SK-N-SH (cell line): ENCODE measurements at regions not wholly inside any gene's neighbourhood (a gene's known extent, or its start where the extent isn't known, plus 50 kb on each side); places are given as distances from the start of the nearest gene placed in this dataset.

Experiments used
- CTCF ChIA-PET: fragments of 300-600, 350-600 bp; formaldehyde crosslinking; extraction: SDS; loops from one replicate; lab custom pipeline; 2021; lab: Yijun Ruan, JAX
- POLR2A ChIA-PET: fragments of 350-600 bp; sonication (Branson Sonifier 250); formaldehyde crosslinking; extraction: SDS; loops from one replicate; lab custom pipeline; 2020; ENCODE audit warnings: antibody characterized with exemption, inconsistent platforms; lab: Yijun Ruan, JAX
- DNase-seq: peaks from one replicate; pipeline ENCODE4 v3.0.0; 2012
- H2AFZ ChIP-seq: fragments of 200-600 bp; sonication (generic); 2 replicates; pipeline ENCODE4 v1.8.1; 2016; ENCODE audit warnings: antibody characterized with exemption, mild to moderate bottlenecking, low read depth
- H3F3A ChIP-seq: fragments of 200-600 bp; sonication (generic); replicated peaks from 2 replicates; pipeline ENCODE3; 2016; ENCODE audit warnings: antibody characterized with exemption, mild to moderate bottlenecking; ENCODE audit not compliant: insufficient read depth
- H3K27ac ChIP-seq, 2 experiments: fragments of 200-500 bp in 1 of 2; fragments of 200-600 bp in 1 of 2; sonication (Bioruptor generic) in 1 of 2; sonication (generic), shearing (Covaris generic) in 1 of 2; 2 replicates each; pipeline versions ENCODE4 v1.5.1 to v1.6.1; 2014 to 2016; ENCODE audit warnings: low read depth in 2 of 2, inconsistent platforms in 1 of 2, low read length in 1 of 2, mild to moderate bottlenecking in 1 of 2, mixed read lengths in 1 of 2
- H3K27me3 ChIP-seq: fragments of 200-600 bp; sonication (generic), shearing (Covaris generic); 2 replicates; pipeline ENCODE4 v1.6.1; 2016; ENCODE audit warnings: mixed run types; ENCODE audit not compliant: insufficient read depth
- H3K36me3 ChIP-seq, 2 experiments: fragments of 200-500 bp in 1 of 2; fragments of 200-600 bp in 1 of 2; sonication (Bioruptor generic) in 1 of 2; sonication (generic) in 1 of 2; replicated peaks in 1 of 2; 2 replicates each; pipeline versions ENCODE3 to v1.5.1; 2014 to 2016; ENCODE audit warnings: low read length in 1 of 2, mild to moderate bottlenecking in 1 of 2; ENCODE audit not compliant: insufficient read depth in 2 of 2, control insufficient read depth in 1 of 2
- H3K4me1 ChIP-seq, 2 experiments: fragments of 200-500 bp in 1 of 2; fragments of 200-600 bp in 1 of 2; sonication (Bioruptor generic) in 1 of 2; sonication (generic), shearing (Covaris generic) in 1 of 2; 2 replicates each; pipeline versions ENCODE4 v1.5.1 to v1.6.1; 2014 to 2016; ENCODE audit warnings: low read depth in 1 of 2, low read length in 1 of 2, mixed run types in 1 of 2; ENCODE audit not compliant: insufficient read depth in 2 of 2, control insufficient read depth in 1 of 2
- H3K4me2 ChIP-seq: fragments of 200-600 bp; sonication (generic), shearing (Covaris generic); 2 replicates; pipeline ENCODE4 v1.6.1; 2017; ENCODE audit warnings: mixed run types
- H3K4me3 ChIP-seq, 2 experiments: fragments of 200-500 bp in 1 of 2; fragments of 200-600 bp in 1 of 2; sonication (Bioruptor generic) in 1 of 2; sonication (generic), shearing (Covaris generic) in 1 of 2; 2 replicates each; pipeline versions ENCODE4 v1.5.1 to v1.8.1; 2014 to 2016; ENCODE audit warnings: low read depth in 2 of 2, inconsistent platforms in 1 of 2, low read length in 1 of 2, mild to moderate bottlenecking in 1 of 2, mixed read lengths in 1 of 2, moderate library complexity in 1 of 2
- H3K79me2 ChIP-seq: fragments of 200-600 bp; sonication (generic); 2 replicates; pipeline ENCODE4 v1.8.1; 2017; ENCODE audit warnings: mild to moderate bottlenecking; ENCODE audit not compliant: insufficient read depth
- H3K9ac ChIP-seq: fragments of 200-600 bp; sonication (generic); 2 replicates; pipeline ENCODE4 v1.6.1; 2017; ENCODE audit warnings: mixed run types
- H3K9me2 ChIP-seq: fragments of 200-600 bp; sonication (generic); 2 replicates; pipeline ENCODE4 v1.6.1; 2017; ENCODE audit warnings: mixed run types
- H3K9me3 ChIP-seq: fragments of 200-600 bp; sonication (generic); 2 replicates; pipeline ENCODE4 v1.6.1; 2017; ENCODE audit warnings: mixed run types, mild to moderate bottlenecking, moderate library complexity
- H4K20me1 ChIP-seq: fragments of 200-600 bp; sonication (generic); 2 replicates; pipeline ENCODE4 v1.6.1; 2017; ENCODE audit warnings: mild to moderate bottlenecking, mixed run types; ENCODE audit not compliant: insufficient read depth
- CHD2 ChIP-seq: fragments of 150-350 bp; IDR thresholded peaks from 2 replicates; pipeline ENCODE4 v1.6.1; 2018; ENCODE audit warnings: low read length; ENCODE audit not compliant: partially characterized antibody
- ELF1 ChIP-seq: IDR thresholded peaks from 2 replicates; pipeline ENCODE4 v1.4.0; 2012
- EP300 ChIP-seq, 2 experiments: IDR thresholded peaks; 2 replicates each; pipeline versions ENCODE4 v1.4.0 to v1.6.1; 2012; ENCODE audit warnings: borderline replicate concordance in 1 of 2, low read depth in 1 of 2, low read length in 1 of 2
- GATA2 ChIP-seq: sonication (generic); formaldehyde crosslinking; IDR thresholded peaks from 2 replicates; pipeline ENCODE4 v1.5.0; 2020; ENCODE audit warnings: mild to moderate bottlenecking, missing genetic modification reagents
- IRF3 ChIP-seq: fragments of 150-350 bp; IDR thresholded peaks from 2 replicates; pipeline ENCODE4 v1.6.1; 2016; ENCODE audit warnings: mild to moderate bottlenecking, low read depth, low read length
- JUND ChIP-seq: IDR thresholded peaks from 2 replicates; pipeline ENCODE4 v1.4.0; 2012
- MXI1 ChIP-seq: IDR thresholded peaks from 2 replicates; pipeline ENCODE4 v1.6.1; 2012; ENCODE audit warnings: mild to moderate bottlenecking, low read depth, low read length, improper control_type of control experiment
- NFIC ChIP-seq: IDR thresholded peaks from 2 replicates; pipeline ENCODE4 v1.4.0; 2012; ENCODE audit warnings: borderline replicate concordance
- NRF1 ChIP-seq: IDR thresholded peaks from 2 replicates; pipeline ENCODE4 v1.6.1; 2012; ENCODE audit warnings: low read depth, mild to moderate bottlenecking, low read length
- RAD21 ChIP-seq: IDR thresholded peaks from 2 replicates; pipeline ENCODE4 v1.6.1; 2012; ENCODE audit warnings: mild to moderate bottlenecking, low read length
- RFX5 ChIP-seq: IDR thresholded peaks from 2 replicates; pipeline ENCODE4 v1.6.1; 2012; ENCODE audit warnings: mild to moderate bottlenecking, improper control_type of control experiment, low read length
- RXRA ChIP-seq: IDR thresholded peaks from 2 replicates; pipeline ENCODE4 v1.4.0; 2012; ENCODE audit warnings: low read depth, mild to moderate bottlenecking, borderline replicate concordance
- SIN3A ChIP-seq: IDR thresholded peaks from 2 replicates; pipeline ENCODE4 v1.6.1; 2012; ENCODE audit warnings: low read depth, mild to moderate bottlenecking, low read length, moderate library complexity, borderline replicate concordance
- SMC3 ChIP-seq: IDR thresholded peaks from 2 replicates; pipeline ENCODE4 v1.6.1; 2012; ENCODE audit warnings: low read depth, low read length, improper control_type of control experiment
- YY1 ChIP-seq: IDR thresholded peaks from 2 replicates; pipeline ENCODE4 v1.4.0; 2012; ENCODE audit warnings: low read depth, mild to moderate bottlenecking
- WGBS: methylation state at CpG from one replicate; pipeline ENCODE4 v1.1.6; 2017; ENCODE audit warnings: low lambda C conversion rate; 5-methylcytosine and 5-hydroxymethylcytosine counted together
- TF ChIP-seq, protein P1 (sequence below): IDR thresholded peaks from 2 replicates; pipeline ENCODE4 v1.4.0; 2012; ENCODE audit warnings: low read depth, borderline replicate concordance
- TF ChIP-seq, protein P2 (sequence below): fragments of 200-600 bp; sonication (generic); IDR thresholded peaks from 2 replicates; pipeline ENCODE4 v1.6.1; 2017; ENCODE audit warnings: antibody characterized with exemption, mild to moderate bottlenecking, moderate library complexity
- TF ChIP-seq, protein P3 (sequence below): IDR thresholded peaks from 2 replicates; pipeline ENCODE4 v1.4.0; 2012; ENCODE audit warnings: low read depth

DNA sequence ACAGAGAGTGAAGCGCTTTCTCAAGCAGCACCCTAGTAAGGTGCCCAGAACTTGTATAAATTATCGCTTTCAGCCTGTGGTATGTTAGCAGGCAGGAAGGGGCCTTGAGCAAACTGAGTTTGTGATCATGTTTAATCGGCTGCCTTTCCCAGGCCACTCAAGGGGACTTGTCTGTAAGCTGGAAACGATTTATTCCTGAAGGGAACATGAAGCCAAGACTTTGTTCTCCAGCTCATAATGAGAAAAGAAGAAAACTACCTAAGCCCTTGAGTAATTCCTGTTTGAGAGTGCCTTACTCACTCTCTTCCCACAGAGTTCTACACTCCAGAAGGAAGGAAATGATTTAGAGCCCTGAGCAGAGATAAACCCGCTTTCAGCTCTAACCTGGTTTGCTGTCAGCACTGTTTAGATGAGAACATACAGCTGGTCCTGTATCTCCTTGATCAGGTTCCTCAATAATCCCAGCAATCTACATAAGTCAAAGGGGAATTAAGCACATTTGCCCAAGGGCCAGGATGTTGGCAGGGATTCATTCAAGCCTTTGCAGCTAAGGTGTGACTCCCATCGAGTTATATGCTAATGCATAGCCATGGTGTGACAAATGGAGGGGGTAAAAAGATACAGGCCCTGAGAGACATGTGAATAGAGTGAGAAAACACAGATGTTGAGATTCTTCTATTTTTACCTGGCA is 187.7 kb upstream of the SLC24A5 start:
- 28% methylated on average over 6 of the region's 6 CpGs for WGBS
- ChIA-PET POLR2A (no interaction called here), CTCF (interaction anchor here (0.9 kb wide), 1 partner anchor 12 kb away, joined by 3 read pairs; no protein-coding TSS in a partner anchor)
- H3K4me2 ChIP-seq, result no peak overlapping the region
- no peaks in the 10 kb centered on the region for H3K79me2 ChIP-seq
- H3K4me1 ChIP-seq, result no peaks in the 10 kb centered on the region; a peak in 1 of 4 replicates
- no peaks in the 10 kb centered on the region for H3K36me3 ChIP-seq
- H3K27me3 ChIP-seq, result no peaks in the 10 kb centered on the region
- no peak overlapping the region for H3K4me3 ChIP-seq
- no peak overlapping the region for H3K27ac ChIP-seq
- H3K9ac ChIP-seq, result no peak overlapping the region
- H3K9me3 ChIP-seq, result no peaks in the 10 kb centered on the region
- no peak overlapping the region for H2AFZ ChIP-seq
- no peak for TF ChIP-seq NRF1
- no peak for TF ChIP-seq EP300 (IDR thresholded peaks at IDR 0.05; ENCODE audit: borderline replicate concordance in 1 of 2, low read depth in 1 of 2, low read length in 1 of 2)
- TF ChIP-seq IRF3, result no peak
- no peak for TF ChIP-seq NFIC
- TF ChIP-seq, protein P1, sequence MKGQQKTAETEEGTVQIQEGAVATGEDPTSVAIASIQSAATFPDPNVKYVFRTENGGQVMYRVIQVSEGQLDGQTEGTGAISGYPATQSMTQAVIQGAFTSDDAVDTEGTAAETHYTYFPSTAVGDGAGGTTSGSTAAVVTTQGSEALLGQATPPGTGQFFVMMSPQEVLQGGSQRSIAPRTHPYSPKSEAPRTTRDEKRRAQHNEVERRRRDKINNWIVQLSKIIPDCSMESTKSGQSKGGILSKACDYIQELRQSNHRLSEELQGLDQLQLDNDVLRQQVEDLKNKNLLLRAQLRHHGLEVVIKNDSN, result no peak
- TF ChIP-seq MXI1, result no peak
- TF ChIP-seq ELF1, result no peak
- no peak for TF ChIP-seq YY1
- TF ChIP-seq GATA2 (CRISPR knock-in tag), result no peak
- no peak for TF ChIP-seq JUND
- TF ChIP-seq, protein P2, sequence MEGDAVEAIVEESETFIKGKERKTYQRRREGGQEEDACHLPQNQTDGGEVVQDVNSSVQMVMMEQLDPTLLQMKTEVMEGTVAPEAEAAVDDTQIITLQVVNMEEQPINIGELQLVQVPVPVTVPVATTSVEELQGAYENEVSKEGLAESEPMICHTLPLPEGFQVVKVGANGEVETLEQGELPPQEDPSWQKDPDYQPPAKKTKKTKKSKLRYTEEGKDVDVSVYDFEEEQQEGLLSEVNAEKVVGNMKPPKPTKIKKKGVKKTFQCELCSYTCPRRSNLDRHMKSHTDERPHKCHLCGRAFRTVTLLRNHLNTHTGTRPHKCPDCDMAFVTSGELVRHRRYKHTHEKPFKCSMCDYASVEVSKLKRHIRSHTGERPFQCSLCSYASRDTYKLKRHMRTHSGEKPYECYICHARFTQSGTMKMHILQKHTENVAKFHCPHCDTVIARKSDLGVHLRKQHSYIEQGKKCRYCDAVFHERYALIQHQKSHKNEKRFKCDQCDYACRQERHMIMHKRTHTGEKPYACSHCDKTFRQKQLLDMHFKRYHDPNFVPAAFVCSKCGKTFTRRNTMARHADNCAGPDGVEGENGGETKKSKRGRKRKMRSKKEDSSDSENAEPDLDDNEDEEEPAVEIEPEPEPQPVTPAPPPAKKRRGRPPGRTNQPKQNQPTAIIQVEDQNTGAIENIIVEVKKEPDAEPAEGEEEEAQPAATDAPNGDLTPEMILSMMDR, result no peak
- TF ChIP-seq SIN3A, result no peak
- TF ChIP-seq, protein P3, sequence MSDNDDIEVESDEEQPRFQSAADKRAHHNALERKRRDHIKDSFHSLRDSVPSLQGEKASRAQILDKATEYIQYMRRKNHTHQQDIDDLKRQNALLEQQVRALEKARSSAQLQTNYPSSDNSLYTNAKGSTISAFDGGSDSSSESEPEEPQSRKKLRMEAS, result no peak
- TF ChIP-seq SMC3, result no peak
- no peak for TF ChIP-seq RXRA
- no peak for TF ChIP-seq RFX5
- no peak for TF ChIP-seq RAD21
- TF ChIP-seq CHD2, result no peak
- no peak for DNase-seq
- no peaks in the 10 kb centered on the region for H3K9me2 ChIP-seq
- H3F3A ChIP-seq, result no peaks in the 10 kb centered on the region
- no peaks in the 10 kb centered on the region for H4K20me1 ChIP-seq
